ENCODE measurements at regions not wholly inside any gene's neighbourhood (a gene's known extent, or its start where the extent isn't known, plus 50 kb on each side); places are given as distances from the start of the nearest gene placed in this dataset.

DNA sequence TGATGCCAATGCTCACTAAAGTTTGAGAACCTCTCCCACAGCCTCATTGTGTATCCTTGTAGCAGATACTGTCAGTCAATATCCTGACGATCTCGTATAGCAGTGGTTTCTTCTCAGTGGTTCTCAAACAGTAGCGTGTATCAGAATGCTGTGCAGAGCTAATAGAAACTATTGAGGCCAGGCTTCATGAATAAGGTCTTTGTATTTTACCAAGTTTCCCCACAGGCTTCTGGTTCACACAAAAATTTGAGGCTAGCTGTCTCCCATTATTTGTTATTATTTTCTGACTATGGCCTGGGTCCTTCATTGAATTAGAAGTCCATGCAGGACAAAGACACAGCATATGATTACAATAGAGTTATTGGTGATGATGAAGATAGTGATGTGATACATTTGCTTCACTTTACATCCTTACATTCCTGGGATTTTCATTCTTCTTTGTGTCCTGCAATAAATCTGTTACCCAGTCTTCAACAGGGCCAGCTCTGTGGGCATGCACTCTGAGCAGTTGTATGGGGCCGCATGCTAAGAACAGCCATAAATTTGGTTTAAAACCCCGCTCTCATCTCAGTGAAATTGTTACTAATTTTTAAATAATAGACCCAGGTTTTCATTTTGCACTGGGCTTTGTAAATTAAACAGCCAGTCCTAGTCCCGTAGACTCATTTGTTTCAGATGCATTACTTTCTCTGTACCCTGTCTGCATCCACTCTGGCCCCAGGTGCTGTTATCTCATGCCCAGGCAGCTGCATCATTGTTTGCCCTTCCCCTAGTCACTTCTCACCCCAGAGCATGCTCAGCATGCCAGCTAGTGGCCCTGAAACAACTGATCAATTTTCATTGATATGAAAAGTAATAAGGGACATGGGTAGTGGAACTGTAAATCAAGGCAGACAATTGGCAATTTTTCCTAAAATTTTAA is 199.9 kb upstream of the PIK3R1 start:
- Histone ChIP-seq H3K9me3 (no peaks in the 10 kb centered on the region), H3K36me3 (no peaks in the 10 kb centered on the region), H3K27me3 (no peaks in the 10 kb centered on the region), H3K4me3 (no peak overlapping the region)
- no peak for DNase-seq

DNA sequence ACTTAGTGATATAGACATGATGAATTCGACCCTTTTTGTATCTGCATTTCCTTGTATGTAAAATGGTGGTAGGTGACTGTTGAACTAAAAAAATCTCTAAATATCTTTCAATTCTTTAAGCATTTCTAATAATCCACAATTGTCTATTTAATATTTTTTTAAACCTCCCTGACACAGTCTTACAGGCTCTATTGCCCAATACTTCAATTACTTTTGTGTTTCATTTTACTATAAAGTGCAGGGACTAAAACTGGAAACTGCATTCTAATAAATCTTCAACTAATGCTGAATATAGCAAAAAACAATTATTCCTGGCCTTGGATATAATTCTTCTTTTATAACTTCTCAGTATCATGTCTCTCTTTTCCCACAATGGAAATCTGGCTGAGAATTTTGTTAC is 202.7 kb upstream of the PIK3R1 start:
- Histone ChIP-seq H3K4me3 (no peak overlapping the region), H3K27me3 (no peaks in the 10 kb centered on the region), H3K36me3 (no peaks in the 10 kb centered on the region), H3K9me3 (no peaks in the 10 kb centered on the region)
- no peak for DNase-seq

DNA sequence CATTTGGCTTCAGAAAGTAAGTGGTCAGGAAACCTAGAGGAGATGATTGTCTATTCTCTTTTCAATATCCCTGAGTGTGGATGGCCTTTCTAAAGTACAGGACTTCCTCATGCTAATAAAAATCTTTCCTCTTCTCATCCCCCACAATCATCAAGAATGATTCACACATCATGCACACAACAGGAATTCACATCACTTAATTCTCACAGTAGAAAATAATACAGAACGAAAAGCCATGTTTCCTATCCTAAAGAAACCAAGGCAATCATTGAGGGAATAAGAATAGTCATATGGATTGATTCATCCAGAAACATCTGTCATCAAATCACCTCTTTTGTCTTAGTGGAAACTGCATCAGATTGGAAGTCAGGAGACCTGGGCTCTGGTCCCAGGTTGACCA is 203.1 kb upstream of the PIK3R1 start:
- no peak overlapping the region for H3K4me3 ChIP-seq
- DNase-seq: no peak

DNA sequence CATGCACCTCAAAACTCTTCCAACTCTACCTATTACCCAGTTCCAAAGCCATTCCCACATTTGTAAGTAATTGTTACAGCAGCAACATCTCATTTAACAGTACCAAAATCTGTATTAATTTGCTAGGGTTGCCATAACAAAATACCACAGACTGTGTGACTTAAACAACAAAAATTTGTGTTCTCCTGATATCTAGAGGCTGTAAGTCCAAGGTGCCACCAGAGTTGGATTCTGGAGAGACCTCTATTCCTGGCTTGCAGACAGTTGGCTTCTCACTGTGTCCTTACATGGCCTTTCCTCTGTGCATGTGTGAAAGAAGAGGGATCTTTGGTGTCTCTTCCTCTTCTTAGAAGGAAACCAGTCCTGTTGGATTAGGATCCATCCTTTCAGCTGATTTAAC is 203.8 kb upstream of the PIK3R1 start:
- Histone ChIP-seq H3K4me3 (no peak overlapping the region), H3K36me3 (no peaks in the 10 kb centered on the region), H3K27me3 (no peaks in the 10 kb centered on the region), H3K9me3 (no peaks in the 10 kb centered on the region)
- DNase-seq: no peak

More for the DNA sequence above, 203.1 kb upstream of the PIK3R1 start:
- Histone ChIP-seq H3K36me3 (no peaks in the 10 kb centered on the region), H3K9me3 (no peaks in the 10 kb centered on the region), H3K27me3 (no peaks in the 10 kb centered on the region)

DNA sequence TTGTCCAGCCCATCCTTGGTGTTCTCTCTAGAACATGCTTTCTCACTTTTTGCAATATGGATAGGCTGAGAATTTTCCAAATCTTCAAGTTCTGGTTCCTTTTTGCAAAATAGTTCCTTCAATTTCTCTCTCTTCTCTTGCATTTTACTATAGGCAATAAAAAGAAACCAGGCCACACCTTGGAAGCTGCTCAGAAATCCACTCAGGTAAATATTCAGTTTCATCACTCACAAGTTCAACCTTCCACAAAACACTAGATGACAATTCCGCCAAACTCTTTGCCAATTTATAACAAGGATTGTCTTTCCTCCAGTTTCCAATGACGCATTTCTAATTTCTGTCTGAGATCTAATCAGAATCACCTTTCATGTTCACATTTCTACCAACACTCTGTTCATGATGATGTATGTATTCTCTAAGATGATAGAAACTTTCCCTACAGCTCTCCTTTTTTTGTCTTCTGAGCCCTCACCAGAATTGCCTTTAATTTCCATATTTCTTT is 204.2 kb upstream of the PIK3R1 start:
- Histone ChIP-seq H3K4me3 (no peak overlapping the region), H3K36me3 (no peaks in the 10 kb centered on the region), H3K9me3 (no peaks in the 10 kb centered on the region), H3K27me3 (no peaks in the 10 kb centered on the region)
- no peak for DNase-seq

DNA sequence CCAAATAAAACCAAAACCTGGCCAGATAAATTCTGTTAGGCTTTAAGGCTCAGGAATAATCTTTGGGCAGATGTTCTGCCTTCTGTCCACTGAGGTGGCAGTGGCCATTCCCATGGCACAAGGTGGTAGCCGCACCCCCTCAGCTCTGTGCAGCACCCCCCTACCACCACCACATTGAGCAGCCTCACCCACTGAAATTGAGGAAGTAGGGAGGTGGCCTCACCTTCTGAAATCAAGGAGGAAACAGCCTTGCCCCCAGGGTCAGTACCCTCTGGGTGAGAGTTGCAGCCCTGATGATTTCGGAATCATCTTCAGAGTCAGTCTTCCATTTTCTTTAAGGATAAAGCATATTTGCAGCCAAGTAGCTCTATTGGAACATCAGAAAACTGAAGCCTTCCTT is 204.8 kb upstream of the PIK3R1 start:
- Histone ChIP-seq H3K27me3 (no peaks in the 10 kb centered on the region), H3K4me3 (no peak overlapping the region), H3K36me3 (no peaks in the 10 kb centered on the region), H3K9me3 (no peaks in the 10 kb centered on the region)
- DNase-seq: no peak

DNA sequence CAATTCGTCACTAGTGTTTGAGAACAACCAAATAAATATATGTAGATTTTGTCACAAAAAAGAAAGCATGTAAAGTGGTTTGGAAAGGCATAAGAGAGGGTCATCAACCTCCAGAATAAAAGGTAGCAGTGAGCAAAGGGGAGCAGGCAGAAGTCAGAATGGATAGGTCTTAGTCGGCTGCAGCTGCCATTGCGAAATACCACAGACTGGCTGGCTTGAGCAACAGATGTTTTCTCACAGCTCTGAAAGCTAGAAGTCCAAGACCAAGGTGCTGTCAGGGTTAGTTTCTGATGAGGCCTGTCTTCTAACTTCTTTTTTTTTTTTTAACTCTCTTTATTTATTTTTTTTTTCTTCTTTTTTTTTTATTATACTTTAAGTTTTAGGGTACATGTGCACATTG is 208.1 kb upstream of the PIK3R1 start:
- no peak overlapping the region for H3K4me3 ChIP-seq
- no peaks in the 10 kb centered on the region for H3K9me3 ChIP-seq
- no peak for DNase-seq
- no peaks in the 10 kb centered on the region for H3K36me3 ChIP-seq
- no peaks in the 10 kb centered on the region for H3K27me3 ChIP-seq

DNA sequence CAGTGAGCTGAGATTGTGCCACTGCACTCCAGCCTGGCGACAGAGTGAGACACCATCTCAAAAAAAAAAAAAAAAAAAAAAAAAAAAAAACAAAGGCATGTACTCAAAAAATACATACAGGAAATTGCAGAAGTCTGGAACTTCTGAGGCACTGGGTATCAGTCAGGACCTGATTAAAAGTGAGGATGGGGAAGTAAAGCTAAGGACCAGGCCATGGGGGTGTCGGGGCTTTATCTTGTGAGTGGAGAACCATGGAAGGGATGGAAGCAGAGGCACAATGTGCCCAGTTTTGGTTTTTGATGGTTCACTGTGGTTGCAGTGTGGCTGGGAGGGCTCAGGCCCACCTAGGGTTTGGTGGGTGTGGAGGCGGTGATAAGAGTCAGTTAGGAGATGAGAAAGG is 212.7 kb upstream of the PIK3R1 start:
- Histone ChIP-seq H3K27me3 (no peaks in the 10 kb centered on the region), H3K36me3 (no peaks in the 10 kb centered on the region), H3K4me3 (no peak overlapping the region), H3K9me3 (no peaks in the 10 kb centered on the region)
- DNase-seq: no peak

DNA sequence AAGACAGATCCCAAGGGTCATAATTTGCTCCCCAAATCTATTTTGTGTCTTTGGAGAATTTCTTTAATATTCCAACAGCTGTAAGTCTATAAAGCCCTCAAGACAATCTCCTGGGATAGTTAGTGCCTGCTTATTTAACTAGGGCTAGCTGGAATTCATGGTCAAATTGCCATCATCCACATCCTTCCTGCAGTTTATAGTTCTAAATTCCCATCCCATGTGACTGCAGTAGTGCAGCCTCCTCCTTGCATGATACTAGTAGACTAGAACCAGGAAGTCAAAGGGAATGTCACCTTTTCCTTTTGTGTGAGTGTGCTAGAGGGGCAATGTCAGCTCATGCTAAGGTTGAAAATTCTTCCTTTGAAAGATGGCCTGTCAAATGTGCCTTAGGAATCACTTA is 214.8 kb upstream of the PIK3R1 start:
- H3K36me3 ChIP-seq: no peaks in the 10 kb centered on the region
- H3K9me3 ChIP-seq: no peaks in the 10 kb centered on the region
- H3K4me3 ChIP-seq: no peak overlapping the region
- H3K27me3 ChIP-seq: no peaks in the 10 kb centered on the region
- DNase-seq: no peak

DNA sequence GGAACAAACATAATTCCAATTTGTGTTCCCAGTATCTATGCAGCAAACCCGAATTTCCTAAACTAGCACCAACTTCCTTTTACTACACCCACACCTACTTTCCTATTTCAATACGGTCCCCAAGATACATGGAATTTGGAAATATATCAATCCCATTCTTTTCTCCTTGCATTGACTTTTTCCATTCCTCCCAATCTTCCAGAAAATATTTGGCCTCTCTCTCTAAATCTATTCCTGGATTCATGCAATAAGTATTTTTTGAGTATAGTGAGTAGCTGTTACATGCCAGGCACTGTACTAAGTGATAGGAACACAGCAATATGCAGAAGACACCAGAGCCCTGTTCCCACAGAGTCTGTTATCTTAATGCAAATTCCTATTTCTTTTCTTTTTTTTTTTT is 216.2 kb upstream of the PIK3R1 start:
- Histone ChIP-seq H3K36me3 (no peaks in the 10 kb centered on the region), H3K4me3 (no peak overlapping the region), H3K27me3 (no peaks in the 10 kb centered on the region), H3K9me3 (no peaks in the 10 kb centered on the region)
- DNase-seq: no peak

DNA sequence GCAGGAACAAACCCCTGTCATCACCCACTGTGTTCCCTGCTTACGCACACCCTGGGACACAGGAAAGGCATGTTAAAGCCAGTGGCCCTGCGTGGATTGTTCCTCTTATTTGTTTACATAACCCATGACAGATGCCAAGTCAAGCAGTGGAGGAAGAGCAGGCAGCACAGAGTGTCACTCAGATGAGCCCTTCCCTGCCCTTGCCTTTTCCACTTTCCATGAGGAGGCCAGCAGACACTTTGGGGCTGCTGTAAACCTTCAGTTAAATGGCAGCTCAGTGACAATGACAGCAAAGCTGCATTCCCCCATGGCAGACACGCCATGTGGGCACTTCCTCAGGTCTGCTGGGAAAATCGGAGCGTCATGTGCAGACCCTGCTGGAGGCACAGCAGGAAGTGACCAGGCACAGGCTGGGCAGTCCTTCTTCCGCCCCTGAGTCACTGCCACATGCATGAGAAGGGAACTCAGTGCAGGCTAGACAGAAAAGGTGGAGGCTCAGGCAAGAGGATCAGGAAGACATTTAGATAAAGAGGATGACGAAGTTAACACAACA is 216.8 kb upstream of the PIK3R1 start:
- H3K27me3 ChIP-seq: no peaks in the 10 kb centered on the region
- H3K36me3 ChIP-seq: no peaks in the 10 kb centered on the region
- H3K9me3 ChIP-seq: no peaks in the 10 kb centered on the region
- DNase-seq: peak; percentile 38
- no peak overlapping the region for H3K4me3 ChIP-seq

DNA sequence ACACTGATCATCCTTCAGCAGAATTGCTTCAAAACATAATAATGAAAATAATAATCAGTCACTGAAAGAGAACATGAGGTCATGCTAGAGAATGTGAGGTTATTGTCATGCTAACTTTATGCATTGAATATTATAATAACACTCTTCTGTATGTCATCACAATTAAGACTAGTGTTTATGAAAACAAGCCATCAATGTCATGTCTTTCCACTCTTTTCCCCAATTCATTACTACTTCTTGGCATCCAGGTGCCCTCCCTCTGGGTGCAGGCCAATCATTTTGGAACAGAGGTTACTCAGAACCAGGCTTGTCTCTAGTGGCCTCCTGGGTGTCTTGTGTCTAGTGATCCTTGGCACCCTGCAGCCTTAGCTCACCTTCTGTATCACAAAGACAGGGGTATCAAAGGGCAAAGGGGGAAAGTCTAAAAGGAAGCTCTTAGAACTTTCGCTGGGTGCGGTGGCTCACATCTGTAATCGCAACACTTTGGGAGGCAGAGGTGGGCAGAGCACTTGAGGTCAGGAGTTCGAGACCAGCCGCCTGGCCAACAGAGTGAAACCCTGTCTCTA is 217.6 kb upstream of the PIK3R1 start:
- H3K4me3 ChIP-seq: no peak overlapping the region
- no peaks in the 10 kb centered on the region for H3K27me3 ChIP-seq
- DNase-seq: no peak
- H3K9me3 ChIP-seq: no peaks in the 10 kb centered on the region
- H3K36me3 ChIP-seq: no peaks in the 10 kb centered on the region

DNA sequence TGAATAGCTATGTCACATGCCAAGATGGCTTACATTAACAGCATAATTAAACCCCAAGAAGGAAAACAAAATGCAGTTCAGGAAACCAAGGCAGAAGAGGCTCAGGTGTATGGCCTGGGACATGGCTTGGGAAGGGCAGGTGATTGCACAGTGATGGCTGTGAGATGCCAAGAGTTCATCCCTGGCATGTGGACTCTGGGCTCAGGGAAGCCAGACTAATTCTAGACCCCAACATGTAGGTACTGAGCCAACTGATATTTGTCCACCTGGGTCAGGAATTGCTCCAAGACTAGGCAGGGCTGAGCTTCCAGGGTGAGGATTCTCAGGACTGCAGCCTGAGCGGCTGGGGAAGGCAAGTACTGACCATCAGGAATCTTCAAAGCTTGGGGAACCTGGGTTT is 218.4 kb upstream of the PIK3R1 start:
- no peaks in the 10 kb centered on the region for H3K9me3 ChIP-seq
- H3K4me3 ChIP-seq: no peak overlapping the region
- no peak for DNase-seq
- no peaks in the 10 kb centered on the region for H3K36me3 ChIP-seq
- no peaks in the 10 kb centered on the region for H3K27me3 ChIP-seq

DNA sequence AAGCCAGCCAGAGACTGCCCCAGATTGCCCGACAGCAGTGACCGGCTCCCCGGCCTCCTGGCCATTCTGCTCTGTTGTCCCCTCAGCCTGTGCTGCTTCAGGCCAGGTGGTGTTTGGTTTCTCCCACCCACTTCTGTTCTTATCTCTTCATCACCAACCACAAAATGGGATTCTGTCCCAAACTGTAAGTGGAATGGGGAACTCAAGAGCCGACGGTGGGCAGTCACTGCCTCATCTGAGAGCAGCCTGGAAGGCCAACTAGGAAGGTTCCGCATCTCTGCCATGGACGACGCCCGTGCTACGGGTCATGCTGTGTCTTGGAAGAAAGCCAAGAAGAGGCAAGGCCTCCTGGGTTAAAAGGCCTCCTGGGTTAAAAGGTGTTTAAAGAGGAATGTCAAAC is 219.0 kb upstream of the PIK3R1 start:
- H3K36me3 ChIP-seq: no peaks in the 10 kb centered on the region
- H3K4me3 ChIP-seq: no peak overlapping the region
- no peak for DNase-seq
- H3K27me3 ChIP-seq: no peaks in the 10 kb centered on the region
- H3K9me3 ChIP-seq: no peaks in the 10 kb centered on the region

DNA sequence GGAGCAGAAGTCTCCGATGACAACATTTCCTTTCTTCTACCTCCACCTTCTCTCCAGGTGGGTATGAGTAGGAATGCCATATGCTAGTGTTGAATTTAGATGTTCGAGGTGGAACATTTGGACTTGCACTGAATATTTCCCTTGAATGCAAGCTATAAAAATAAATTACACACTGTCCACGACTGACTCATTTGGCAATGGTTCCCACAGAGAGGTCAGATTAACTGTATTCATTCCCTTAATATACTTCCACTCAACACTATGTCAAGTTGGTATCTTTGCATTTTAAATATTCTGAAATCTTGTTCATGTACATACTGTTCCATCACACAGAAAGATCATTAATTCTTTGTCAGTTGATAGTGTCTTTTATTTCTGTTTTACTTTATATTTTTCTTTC is 222.6 kb upstream of the PIK3R1 start:
- Histone ChIP-seq H3K4me3 (no peak overlapping the region), H3K27me3 (no peaks in the 10 kb centered on the region), H3K9me3 (0 out of 2 replicates have a peak, but pooled peaks cover 2% of the 10 kb centered on the region), H3K36me3 (no peaks in the 10 kb centered on the region)
- DNase-seq: peak; percentile 20

DNA sequence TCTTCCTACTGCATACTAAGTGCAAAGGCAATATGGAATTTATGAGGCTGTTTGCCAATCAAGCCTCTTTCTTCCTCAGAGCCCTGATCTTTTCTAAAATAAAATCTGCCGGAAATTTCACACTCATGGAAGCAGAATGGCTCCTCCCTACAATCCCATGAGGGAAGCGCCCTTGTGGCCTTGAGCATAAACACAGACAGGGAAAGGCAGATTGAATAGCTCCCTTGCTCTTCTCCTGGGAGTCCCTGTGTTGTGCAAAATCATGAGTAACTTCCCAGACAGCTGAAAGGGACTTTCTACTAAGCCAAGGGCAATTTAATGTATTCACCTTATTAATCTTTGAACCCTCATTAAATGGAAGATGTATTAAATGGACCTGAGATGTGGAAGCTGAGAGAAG is 226.1 kb upstream of the PIK3R1 start:
- Histone ChIP-seq H3K36me3 (no peaks in the 10 kb centered on the region), H3K27me3 (no peaks in the 10 kb centered on the region), H3K4me3 (no peak overlapping the region), H3K9me3 (0 out of 2 replicates have a peak, but pooled peaks cover 2% of the 10 kb centered on the region)
- no peak for DNase-seq

DNA sequence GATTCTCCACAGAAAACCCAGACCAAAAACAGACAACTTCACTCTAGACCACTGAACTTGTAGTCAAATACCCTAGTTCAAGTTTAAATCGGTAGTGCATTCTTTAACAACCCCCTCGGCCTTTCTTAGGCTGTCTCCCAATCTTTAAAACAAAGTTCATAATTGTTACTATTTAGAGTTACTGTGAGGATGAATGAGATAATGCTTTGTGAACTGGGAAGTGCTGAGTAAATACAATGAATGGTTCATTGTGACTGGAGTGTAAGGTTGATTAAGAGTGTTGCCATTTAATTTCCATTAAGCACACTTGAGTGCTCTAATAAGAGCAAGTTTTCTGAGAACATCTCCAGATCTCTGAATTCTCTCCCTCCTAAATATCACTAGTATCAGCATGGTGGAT is 228.8 kb upstream of the PIK3R1 start:
- no peak for DNase-seq
- no peak overlapping the region for H3K4me3 ChIP-seq
- H3K36me3 ChIP-seq: no peaks in the 10 kb centered on the region
- 0 out of 2 replicates have a peak, but pooled peaks cover 2% of the 10 kb centered on the region for H3K9me3 ChIP-seq
- no peaks in the 10 kb centered on the region for H3K27me3 ChIP-seq
